ENCODE measurements at regions not wholly inside any gene's neighbourhood (a gene's known extent, or its start where the extent isn't known, plus 50 kb on each side); places are given as distances from the start of the nearest gene placed in this dataset.

- FAIRE-seq (no peak), DNase-seq (ENCODE audit: low read depth in 1 of 2, low spot score in 1 of 2) (no peak), ATAC-seq (no peak)
- Histone ChIP-seq H3K4me1 (no peaks in the 10 kb centered on the region), H3K27ac (no peak overlapping the region), H3K4me2 (no peak overlapping the region), H3K9me3 (no peaks in the 10 kb centered on the region), H3K4me3 (no peak overlapping the region)
- ChIA-PET POLR2A (no interaction called here), CTCF (no interaction called here)
- WGBS (ENCODE audit: missing lambda C conversion rate) = 6% methylated on average over 3 of the region's 3 CpGs
- TF ChIP-seq FOSB (CRISPR knock-in tag; IDR thresholded peaks at IDR 0.05) (no peak), TP53 (CRISPR knock-in tag; IDR thresholded peaks at IDR 0.05) (no peak), MAX (IDR thresholded peaks at IDR 0.05) (no peak), RFX5 (IDR thresholded peaks at IDR 0.05) (no peak), HOXB5 (CRISPR knock-in tag; IDR thresholded peaks at IDR 0.05) (no peak), RCOR1 (IDR thresholded peaks at IDR 0.05; ENCODE audit: low read depth, low read length) (no peak), HDAC2 (IDR thresholded peaks at IDR 0.05) (no peak)
Measured at GRCh38 chr10:108840944-108841343, 1082.4 kb downstream of the XPNPEP1 start.

GRCh38 chr10:108836362-108836761 is 1086.9 kb downstream of the XPNPEP1 start:
- ChIA-PET CTCF (no interaction called here), POLR2A (no interaction called here)
- H3K4me2 ChIP-seq = no peak overlapping the region
- H3K4me1 ChIP-seq = no peaks in the 10 kb centered on the region
- no peaks in the 10 kb centered on the region for H3K9me3 ChIP-seq
- DNase-seq (ENCODE audit: low read depth in 1 of 2, low spot score in 1 of 2) (no peak), FAIRE-seq (no peak), ATAC-seq (no peak)
- TF ChIP-seq MAX (IDR thresholded peaks at IDR 0.05) (no peak), ELK1 (IDR thresholded peaks at IDR 0.05; ENCODE audit: low read depth, low read length) (no peak), CHD2 (IDR thresholded peaks at IDR 0.05; ENCODE audit: low read length, partially characterized antibody) (no peak), RFX5 (IDR thresholded peaks at IDR 0.05) (no peak), ZNF302 (CRISPR knock-in tag; IDR thresholded peaks at IDR 0.05) (no peak)
- TF ChIP-seq, protein P1, sequence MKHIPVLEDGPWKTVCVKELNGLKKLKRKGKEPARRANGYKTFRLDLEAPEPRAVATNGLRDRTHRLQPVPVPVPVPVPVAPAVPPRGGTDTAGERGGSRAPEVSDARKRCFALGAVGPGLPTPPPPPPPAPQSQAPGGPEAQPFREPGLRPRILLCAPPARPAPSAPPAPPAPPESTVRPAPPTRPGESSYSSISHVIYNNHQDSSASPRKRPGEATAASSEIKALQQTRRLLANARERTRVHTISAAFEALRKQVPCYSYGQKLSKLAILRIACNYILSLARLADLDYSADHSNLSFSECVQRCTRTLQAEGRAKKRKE (CRISPR knock-in tag; IDR thresholded peaks at IDR 0.05; ENCODE audit: low read depth) = no peak
- TF ChIP-seq, protein P2, sequence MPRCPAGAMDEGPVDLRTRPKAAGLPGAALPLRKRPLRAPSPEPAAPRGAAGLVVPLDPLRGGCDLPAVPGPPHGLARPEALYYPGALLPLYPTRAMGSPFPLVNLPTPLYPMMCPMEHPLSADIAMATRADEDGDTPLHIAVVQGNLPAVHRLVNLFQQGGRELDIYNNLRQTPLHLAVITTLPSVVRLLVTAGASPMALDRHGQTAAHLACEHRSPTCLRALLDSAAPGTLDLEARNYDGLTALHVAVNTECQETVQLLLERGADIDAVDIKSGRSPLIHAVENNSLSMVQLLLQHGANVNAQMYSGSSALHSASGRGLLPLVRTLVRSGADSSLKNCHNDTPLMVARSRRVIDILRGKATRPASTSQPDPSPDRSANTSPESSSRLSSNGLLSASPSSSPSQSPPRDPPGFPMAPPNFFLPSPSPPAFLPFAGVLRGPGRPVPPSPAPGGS (IDR thresholded peaks at IDR 0.05) = no peak
- 1% methylated on average over 5 of the region's 5 CpGs for WGBS (ENCODE audit: missing lambda C conversion rate)
- H3K4me3 ChIP-seq = no peak overlapping the region
- no peak overlapping the region for H3K27ac ChIP-seq

DNA sequence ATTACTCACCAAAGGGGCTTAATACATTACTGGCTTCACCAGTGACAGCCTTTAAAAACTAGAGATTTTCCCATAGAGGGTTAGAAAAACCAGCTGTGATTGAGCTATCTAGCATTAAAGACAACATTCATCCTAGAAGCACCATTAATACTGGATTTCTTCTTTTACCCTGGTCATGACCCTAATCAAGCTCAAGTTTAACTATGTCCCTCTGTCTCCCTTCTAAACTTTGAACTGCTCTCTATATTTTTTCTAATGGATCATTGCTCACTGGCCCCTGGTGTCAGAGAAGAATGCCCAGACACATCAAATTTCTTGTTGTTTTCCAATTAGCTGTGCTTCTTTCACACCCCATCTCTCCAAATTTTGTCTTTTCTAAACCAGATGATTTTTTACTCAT is 1101.3 kb downstream of the XPNPEP1 start:
- CTCF ChIA-PET = no interaction called here
- H3K9me3 ChIP-seq = no peaks in the 10 kb centered on the region
- DNase-seq (ENCODE audit: low read depth in 1 of 2, low spot score in 1 of 2) (no peak), FAIRE-seq (no peak), ATAC-seq (no peak)
- no peak overlapping the region for H3K27ac ChIP-seq
- no peak overlapping the region for H3K4me3 ChIP-seq
- no peak overlapping the region for H3K4me2 ChIP-seq
- POLR2A ChIA-PET = no interaction called here
- TF ChIP-seq TP53 (CRISPR knock-in tag; IDR thresholded peaks at IDR 0.05) = no peak
- no peak for TF ChIP-seq RARB (CRISPR knock-in tag; IDR thresholded peaks at IDR 0.05)
- no peak for TF ChIP-seq PHF8 (IDR thresholded peaks at IDR 0.05; ENCODE audit: borderline replicate concordance, low read depth)
- no peak for TF ChIP-seq JUN (IDR thresholded peaks at IDR 0.05)
- no peak for TF ChIP-seq NFE2L2 (conservative IDR thresholded peaks at IDR 0.05; ENCODE audit: low read length)
- TF ChIP-seq CHD4 (IDR thresholded peaks at IDR 0.05; ENCODE audit: borderline replicate concordance) = no peak
- H3K4me1 ChIP-seq = no peaks in the 10 kb centered on the region

DNA sequence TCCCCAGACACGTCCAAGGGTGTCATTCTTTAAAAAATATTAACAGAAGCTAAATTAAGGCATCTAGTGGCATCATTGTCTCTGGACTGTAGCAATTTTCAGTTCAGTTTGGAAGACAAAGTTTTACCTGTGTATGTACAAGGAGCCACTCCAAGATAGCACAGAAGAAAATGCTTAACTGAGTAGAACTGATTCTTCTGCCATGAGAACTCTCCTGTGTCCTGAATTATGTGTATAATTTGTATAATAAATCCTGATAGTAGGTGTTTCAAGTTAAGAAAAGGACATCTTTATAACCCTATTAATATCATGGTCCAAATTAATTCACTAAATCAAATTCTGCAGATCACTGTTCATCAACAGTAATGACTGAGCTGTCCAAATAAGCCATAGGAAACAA is 1104.0 kb downstream of the XPNPEP1 start:
- ATAC-seq = no peak
- no peak for FAIRE-seq
- CTCF ChIA-PET = no interaction called here
- TF ChIP-seq, protein P3, sequence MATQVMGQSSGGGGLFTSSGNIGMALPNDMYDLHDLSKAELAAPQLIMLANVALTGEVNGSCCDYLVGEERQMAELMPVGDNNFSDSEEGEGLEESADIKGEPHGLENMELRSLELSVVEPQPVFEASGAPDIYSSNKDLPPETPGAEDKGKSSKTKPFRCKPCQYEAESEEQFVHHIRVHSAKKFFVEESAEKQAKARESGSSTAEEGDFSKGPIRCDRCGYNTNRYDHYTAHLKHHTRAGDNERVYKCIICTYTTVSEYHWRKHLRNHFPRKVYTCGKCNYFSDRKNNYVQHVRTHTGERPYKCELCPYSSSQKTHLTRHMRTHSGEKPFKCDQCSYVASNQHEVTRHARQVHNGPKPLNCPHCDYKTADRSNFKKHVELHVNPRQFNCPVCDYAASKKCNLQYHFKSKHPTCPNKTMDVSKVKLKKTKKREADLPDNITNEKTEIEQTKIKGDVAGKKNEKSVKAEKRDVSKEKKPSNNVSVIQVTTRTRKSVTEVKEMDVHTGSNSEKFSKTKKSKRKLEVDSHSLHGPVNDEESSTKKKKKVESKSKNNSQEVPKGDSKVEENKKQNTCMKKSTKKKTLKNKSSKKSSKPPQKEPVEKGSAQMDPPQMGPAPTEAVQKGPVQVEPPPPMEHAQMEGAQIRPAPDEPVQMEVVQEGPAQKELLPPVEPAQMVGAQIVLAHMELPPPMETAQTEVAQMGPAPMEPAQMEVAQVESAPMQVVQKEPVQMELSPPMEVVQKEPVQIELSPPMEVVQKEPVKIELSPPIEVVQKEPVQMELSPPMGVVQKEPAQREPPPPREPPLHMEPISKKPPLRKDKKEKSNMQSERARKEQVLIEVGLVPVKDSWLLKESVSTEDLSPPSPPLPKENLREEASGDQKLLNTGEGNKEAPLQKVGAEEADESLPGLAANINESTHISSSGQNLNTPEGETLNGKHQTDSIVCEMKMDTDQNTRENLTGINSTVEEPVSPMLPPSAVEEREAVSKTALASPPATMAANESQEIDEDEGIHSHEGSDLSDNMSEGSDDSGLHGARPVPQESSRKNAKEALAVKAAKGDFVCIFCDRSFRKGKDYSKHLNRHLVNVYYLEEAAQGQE (IDR thresholded peaks at IDR 0.05) = no peak
- no peak for TF ChIP-seq EP300 (IDR thresholded peaks at IDR 0.05)
- no peak for TF ChIP-seq RFX5 (IDR thresholded peaks at IDR 0.05)
- no peak for TF ChIP-seq ZSCAN20 (CRISPR knock-in tag; IDR thresholded peaks at IDR 0.05)
- no peak for TF ChIP-seq ELK1 (IDR thresholded peaks at IDR 0.05; ENCODE audit: low read depth, low read length)
- no peak for TF ChIP-seq BHLHE40 (IDR thresholded peaks at IDR 0.05; ENCODE audit: low read depth, low read length)
- TF ChIP-seq PHF8 (IDR thresholded peaks at IDR 0.05; ENCODE audit: borderline replicate concordance, low read depth) = no peak
- TF ChIP-seq KDM1A (IDR thresholded peaks at IDR 0.05; ENCODE audit: low read depth) = no peak
- no peak for TF ChIP-seq RNF2 (IDR thresholded peaks at IDR 0.05; ENCODE audit: borderline replicate concordance, low read depth)

More for the DNA sequence above, 1104.0 kb downstream of the XPNPEP1 start:
- Histone ChIP-seq H3K27ac (no peak overlapping the region), H3K9me3 (no peaks in the 10 kb centered on the region), H3K4me3 (no peak overlapping the region), H3K4me2 (no peak overlapping the region), H3K4me1 (no peaks in the 10 kb centered on the region)
- no peak for DNase-seq (ENCODE audit: low read depth in 1 of 2, low spot score in 1 of 2)
- POLR2A ChIA-PET = no interaction called here
- 0% methylated on average over 1 of the region's 1 CpG for WGBS (ENCODE audit: missing lambda C conversion rate)
